HG02623 (cell line): ENCODE measurements at regions not wholly inside any gene's neighbourhood (a gene's known extent, or its start where the extent isn't known, plus 50 kb on each side); places are given as distances from the start of the nearest gene placed in this dataset.

Experiments used
- ATAC-seq: cut with Tn5 transposase; IDR thresholded peaks from one replicate; pipeline ENCODE4 v1.9.1; 2021; ENCODE audit warnings: moderate library complexity; ENCODE audit not compliant: unreplicated experiment

GRCh38 chr5:93279296-93279963, 301.6 kb downstream of the NR2F1-AS1 start:
- ATAC-seq = no peak

DNA sequence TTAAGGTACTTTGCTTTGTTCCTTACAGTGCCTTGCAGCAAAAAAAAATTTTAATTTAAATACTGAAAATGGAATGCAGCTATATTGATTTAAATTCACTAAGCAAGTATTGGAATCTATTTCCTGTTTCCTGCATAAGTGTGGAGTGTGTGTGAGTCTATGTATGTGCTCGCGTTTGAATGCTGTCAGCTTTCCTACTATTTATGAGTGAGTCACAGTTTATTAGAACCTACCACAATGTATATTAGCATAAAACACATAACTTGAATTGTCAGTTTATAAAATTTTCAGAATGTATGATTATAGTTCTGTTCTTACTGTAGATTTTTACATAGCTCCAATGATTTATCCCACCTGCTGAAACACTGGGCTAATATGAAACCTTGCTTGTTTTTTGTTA, 302.1 kb downstream of the NR2F1-AS1 start:
- no peak for ATAC-seq

- no peak for ATAC-seq
These were observed 304.0 kb downstream of the NR2F1-AS1 start for GRCh38 chr5:93277051-93277450.

- no peak for ATAC-seq
These were observed 305.6 kb downstream of the NR2F1-AS1 start for GRCh38 chr5:93275376-93275775.

- no peak for ATAC-seq
These were observed 306.7 kb downstream of the NR2F1-AS1 start for GRCh38 chr5:93274291-93274690.

GRCh38 chr5:93273176-93273575, 307.8 kb downstream of the NR2F1-AS1 start:
- ATAC-seq = no peak

DNA sequence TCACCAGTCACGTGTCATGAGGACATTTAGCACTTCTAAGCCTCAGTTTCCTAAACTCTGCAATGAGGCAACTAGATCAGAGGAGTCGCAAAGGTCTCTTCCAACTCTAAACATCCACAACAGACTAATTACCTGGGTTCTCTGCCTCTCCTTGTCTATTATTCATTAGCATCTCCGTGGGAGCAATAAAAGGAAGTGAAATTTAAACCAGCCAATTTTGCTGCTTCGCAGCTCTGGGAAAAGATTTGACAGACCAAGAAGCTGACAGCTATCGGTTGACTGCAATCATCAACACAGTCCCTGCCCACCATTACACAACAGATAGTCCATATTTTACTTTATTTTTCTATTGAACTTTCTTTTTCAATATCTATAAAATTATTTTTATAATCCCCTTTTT, 308.9 kb downstream of the NR2F1-AS1 start:
- no peak for ATAC-seq

GRCh38 chr5:93267736-93268135, 313.3 kb downstream of the NR2F1-AS1 start:
- ATAC-seq = no peak

- ATAC-seq = no peak
These were observed 313.7 kb downstream of the NR2F1-AS1 start for GRCh38 chr5:93267276-93267675.

GRCh38 chr5:93257616-93258015, 323.4 kb downstream of the NR2F1-AS1 start:
- no peak for ATAC-seq

- no peak for ATAC-seq
These were observed 325.2 kb downstream of the NR2F1-AS1 start for GRCh38 chr5:93255796-93256195.

GRCh38 chr5:93252165-93252564, 328.9 kb downstream of the NR2F1-AS1 start:
- no peak for ATAC-seq

GRCh38 chr5:93251347-93251746, 329.7 kb downstream of the NR2F1-AS1 start:
- no peak for ATAC-seq

DNA sequence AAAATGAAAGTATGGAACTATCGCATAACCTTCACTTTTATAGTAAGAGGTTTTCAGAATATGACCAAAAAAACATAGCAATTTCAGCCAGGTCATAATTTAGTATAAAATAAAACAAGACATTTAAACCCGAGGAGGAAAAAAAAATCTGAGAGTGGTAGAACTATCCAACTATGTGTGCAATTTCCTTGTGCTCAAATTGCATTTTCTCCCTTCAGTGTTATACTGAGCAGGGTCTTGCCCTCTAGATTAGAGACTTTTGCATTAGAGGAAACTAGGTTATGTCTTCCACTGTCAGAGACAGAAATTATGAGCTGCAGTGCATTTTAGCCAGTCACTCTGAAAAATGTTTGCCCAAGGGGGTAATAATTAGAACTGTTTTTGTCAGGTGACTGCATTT, 330.6 kb downstream of the NR2F1-AS1 start:
- no peak for ATAC-seq

- ATAC-seq = no peak
These were observed 331.2 kb downstream of the NR2F1-AS1 start for GRCh38 chr5:93249651-93250289.

DNA sequence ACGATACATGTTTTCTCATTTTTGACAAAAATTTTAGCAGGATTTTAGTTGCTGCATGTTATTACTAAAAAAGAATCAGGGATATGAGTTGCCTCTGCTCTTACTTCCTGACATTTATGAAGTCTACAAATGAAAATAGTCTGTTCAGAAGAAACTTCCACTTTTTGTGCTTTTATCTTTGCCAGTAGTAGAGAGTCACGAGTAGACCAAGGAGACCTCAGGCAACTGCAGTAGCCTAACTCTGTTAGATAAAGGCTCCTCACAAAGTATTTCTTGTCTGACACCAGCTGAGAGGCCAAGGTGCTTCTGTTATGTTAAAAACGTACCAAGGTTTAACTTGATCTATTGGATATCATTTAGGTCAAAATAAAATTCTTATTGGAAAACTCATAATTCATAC, 333.9 kb downstream of the NR2F1-AS1 start:
- ATAC-seq = no peak

- ATAC-seq = no peak
These were observed 334.7 kb downstream of the NR2F1-AS1 start for GRCh38 chr5:93246090-93246855.

GRCh38 chr5:93245226-93245625, 335.8 kb downstream of the NR2F1-AS1 start:
- ATAC-seq = no peak

DNA sequence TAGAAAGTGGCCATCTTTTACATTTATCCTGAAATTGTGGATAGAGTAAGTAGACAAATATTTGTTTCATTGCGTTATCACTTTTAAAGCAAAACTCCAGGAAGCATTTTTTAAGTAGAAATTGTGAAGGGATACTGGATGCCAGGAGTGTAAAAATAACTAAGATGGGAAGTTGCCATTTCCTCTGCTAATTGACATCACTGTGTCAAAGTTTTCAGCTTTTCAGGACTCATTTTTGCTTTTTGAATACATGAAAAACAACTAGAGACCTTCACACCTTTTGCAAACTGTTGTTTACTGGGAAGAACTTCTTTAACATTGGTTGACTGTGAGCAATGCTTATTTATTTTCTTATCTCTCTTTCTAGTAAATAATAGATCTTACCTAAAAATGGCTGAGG, 337.5 kb downstream of the NR2F1-AS1 start:
- ATAC-seq = no peak

DNA sequence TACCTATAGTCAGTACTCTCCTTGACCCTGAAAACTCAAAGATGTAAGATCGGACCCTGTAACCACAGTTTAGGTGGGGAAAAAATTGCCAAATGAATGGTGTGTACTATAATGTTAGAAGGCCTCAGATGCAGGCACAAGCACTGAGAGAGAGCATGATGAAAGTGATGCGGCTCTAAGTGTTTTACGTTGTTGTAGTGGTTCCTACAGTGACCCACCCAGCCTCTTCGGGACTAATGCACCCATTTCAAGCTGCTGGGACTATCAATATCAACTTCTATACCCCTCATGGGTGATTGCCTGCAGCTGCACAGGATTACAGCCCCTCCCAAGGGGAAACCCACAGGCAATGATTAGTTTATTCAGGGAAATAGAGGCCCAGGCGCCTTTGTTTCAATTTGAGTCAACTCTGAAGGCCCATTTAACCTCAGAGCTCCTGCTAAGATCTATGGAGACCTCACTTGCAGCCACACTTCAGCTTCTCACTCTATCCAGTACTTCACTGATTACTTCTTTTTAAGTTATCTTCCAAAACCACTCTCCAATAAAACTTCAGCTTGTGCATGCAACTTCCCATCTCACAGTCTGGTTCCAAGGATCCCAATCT, 340.7 kb downstream of the NR2F1-AS1 start:
- no peak for ATAC-seq

DNA sequence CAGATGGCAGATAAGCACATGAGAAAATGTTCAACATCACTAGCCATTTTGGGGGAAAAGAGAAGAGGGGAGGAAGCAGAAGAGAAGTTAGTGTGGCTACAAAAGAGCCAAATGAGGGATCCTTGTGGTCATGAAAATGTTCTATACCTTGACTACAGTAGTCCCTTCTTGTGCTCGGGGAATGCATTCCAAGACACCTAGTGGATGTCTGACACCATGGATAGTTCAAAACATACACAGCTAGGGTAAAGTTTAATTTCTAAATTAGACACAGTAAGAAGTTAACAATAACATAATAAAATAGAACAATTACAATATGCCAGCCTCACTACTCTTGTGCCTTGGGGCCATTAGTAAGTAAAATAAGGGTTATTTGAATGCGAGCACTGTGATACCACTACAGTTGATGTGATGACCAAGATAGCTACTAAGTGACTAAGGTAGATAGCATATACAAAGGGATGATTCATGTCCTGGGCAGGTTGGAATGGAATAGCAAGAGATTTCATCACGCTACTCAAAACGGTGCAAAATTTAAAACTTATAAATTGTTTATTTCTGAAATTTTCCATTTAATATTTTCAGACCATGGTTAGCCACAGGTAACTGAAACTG, 344.1 kb downstream of the NR2F1-AS1 start:
- no peak for ATAC-seq
